Activated CD4-positive, alpha-beta T cell treated with anti-CD3 and anti-CD28 coated beads, Interleukin-2, amount 10 ng/mL, durations not matched to agents 24 days and 14 days (primary cell): ENCODE measurements at regions not wholly inside any gene's neighbourhood (a gene's known extent, or its start where the extent isn't known, plus 50 kb on each side); places are given as distances from the start of the nearest gene placed in this dataset.
"Not testable (repeated sequence)": the region's sequence is repeated elsewhere in the genome, so short reads cannot be mapped to it uniquely, and the experiment has no call there.

Experiments
- DNase-seq: peaks from one replicate; pipeline ENCODE4 v3.0.0; 2022
- H3K27ac Mint-ChIP-seq: one replicate; pipeline ENCODE4 v1.8.0; 2022; ENCODE audit warnings: mild to moderate bottlenecking, mixed read lengths
- H3K27me3 Mint-ChIP-seq: one replicate; pipeline ENCODE4 v1.8.0; 2022; ENCODE audit warnings: mixed read lengths
- H3K36me3 Mint-ChIP-seq: one replicate; pipeline ENCODE4 v1.8.0; 2022; ENCODE audit warnings: low read depth, mild to moderate bottlenecking, mixed read lengths
- H3K4me1 Mint-ChIP-seq: one replicate; pipeline ENCODE4 v1.8.0; 2021; ENCODE audit warnings: mixed read lengths
- H3K4me3 Mint-ChIP-seq: one replicate; pipeline ENCODE4 v1.8.0; 2022; ENCODE audit warnings: mild to moderate bottlenecking, moderate library complexity, mixed read lengths
- H3K9me3 Mint-ChIP-seq: one replicate; pipeline ENCODE4 v1.8.0; 2021; ENCODE audit warnings: mixed read lengths
- intact Hi-C: fragments of 100-400 bp; cut with micrococcal nuclease; formaldehyde crosslinking; loops from one replicate; pipeline ENCODE4 v1.15.1; 2023

GRCh38 chr2:89756616-89757015, 1065.1 kb downstream of the RPIA start:
- H3K36me3 Mint-ChIP-seq, H3K4me1 Mint-ChIP-seq, H3K27ac Mint-ChIP-seq, H3K4me3 Mint-ChIP-seq, intact Hi-C loops, DNase-seq, H3K27me3 Mint-ChIP-seq: not testable (repeated sequence)
- peaks cover 21% of the 10 kb centered on the region for H3K9me3 Mint-ChIP-seq

GRCh38 chr2:89758332-89759026, 1067.0 kb downstream of the RPIA start:
- H3K4me3 Mint-ChIP-seq, H3K4me1 Mint-ChIP-seq, DNase-seq: not testable (repeated sequence)

DNA sequence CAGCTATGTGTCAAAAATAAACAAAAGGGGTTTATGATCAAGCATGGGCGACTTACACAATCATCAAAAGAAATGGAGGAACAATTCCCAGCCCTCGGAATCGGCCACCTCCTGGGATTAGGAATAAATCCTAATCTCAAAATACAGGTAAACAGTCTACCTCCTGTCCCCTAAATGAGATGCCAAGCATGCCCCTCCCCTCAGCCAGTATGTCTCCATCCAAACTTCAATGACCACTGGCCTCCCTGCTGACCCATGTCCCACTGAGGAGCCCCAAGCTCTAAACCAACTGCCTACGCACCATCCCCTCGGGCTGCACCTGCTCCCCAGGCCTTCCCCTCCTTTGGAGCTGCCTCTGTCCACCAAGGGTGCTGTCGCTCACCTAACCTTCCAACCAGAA, 1069.3 kb downstream of the RPIA start:
- H3K36me3 Mint-ChIP-seq, intact Hi-C loops, DNase-seq, H3K27me3 Mint-ChIP-seq, H3K4me1 Mint-ChIP-seq, H3K27ac Mint-ChIP-seq, H3K4me3 Mint-ChIP-seq: not testable (repeated sequence)
- peaks cover 21% of the 10 kb centered on the region for H3K9me3 Mint-ChIP-seq

More at GRCh38 chr2:89758332-89759026, 1067.0 kb downstream of the RPIA start:
- H3K36me3 Mint-ChIP-seq, H3K27me3 Mint-ChIP-seq, H3K27ac Mint-ChIP-seq, intact Hi-C loops: not testable (repeated sequence)
- H3K9me3 Mint-ChIP-seq: peaks cover 21% of the 10 kb centered on the region

DNA sequence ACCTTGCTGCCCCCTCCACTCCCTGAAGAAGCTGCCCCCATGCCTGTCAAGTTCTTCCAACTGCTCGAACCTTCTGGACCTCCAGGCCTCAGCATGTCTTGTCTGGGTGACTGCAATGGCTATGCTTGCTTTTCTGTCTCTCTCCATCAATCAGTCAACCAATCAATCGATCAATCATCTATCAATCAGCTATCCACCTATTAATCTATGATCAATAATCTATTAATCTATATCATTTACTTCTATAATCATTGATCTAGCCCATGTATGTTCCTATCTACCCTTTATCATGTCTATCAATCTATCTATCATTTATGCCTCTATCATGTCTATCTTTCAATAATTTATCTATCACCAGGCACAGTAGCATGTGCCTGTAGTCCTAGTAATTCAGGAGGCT, 1069.7 kb downstream of the RPIA start:
- H3K4me1 Mint-ChIP-seq, H3K27ac Mint-ChIP-seq, H3K36me3 Mint-ChIP-seq, intact Hi-C loops, H3K4me3 Mint-ChIP-seq, H3K27me3 Mint-ChIP-seq, DNase-seq: not testable (repeated sequence)
- H3K9me3 Mint-ChIP-seq: peaks cover 22% of the 10 kb centered on the region

- H3K4me1 Mint-ChIP-seq, H3K27ac Mint-ChIP-seq, H3K4me3 Mint-ChIP-seq, H3K36me3 Mint-ChIP-seq, DNase-seq, intact Hi-C loops, H3K27me3 Mint-ChIP-seq: not testable (repeated sequence)
- peaks cover 26% of the 10 kb centered on the region for H3K9me3 Mint-ChIP-seq
Observed at GRCh38 chr2:89761863-89762262, 1070.4 kb downstream of the RPIA start.

DNA sequence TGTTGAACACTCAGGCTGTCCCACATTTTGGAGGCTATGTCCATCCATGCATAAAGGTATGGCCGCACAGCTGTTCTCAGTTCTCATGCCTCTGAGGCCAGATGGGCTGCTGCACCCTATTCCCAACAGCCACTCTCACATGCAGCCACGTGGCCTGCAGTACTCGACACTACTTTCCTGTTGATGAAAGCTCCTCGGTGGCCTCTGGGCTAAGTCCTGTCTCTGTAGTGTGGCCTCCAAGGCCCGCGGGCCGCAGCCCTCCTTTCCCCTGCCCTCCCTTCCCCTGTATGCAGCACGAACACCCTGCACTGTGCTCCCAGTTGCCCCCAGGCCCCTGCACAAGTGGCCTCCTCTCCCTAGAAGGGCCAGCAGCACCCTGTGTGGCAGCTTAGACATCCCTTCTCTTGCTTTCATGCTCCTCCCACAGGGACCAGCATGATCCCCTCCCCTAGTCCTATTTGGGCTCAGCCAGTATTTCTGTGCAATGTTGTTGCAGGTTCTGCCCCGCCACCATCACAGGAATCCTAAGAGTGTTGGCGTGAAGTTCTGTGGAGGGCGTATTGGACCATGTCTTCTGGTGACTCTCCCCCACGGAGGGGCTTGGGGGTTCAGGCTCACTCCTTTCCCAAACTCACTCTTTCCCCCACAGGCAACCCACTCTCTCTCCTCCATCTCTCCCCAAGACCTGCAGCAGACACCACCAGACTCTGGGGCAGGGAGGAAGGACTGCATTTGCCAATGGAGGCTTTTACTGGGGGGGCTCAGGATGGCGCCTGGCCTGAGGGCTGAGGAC, 1071.2 kb downstream of the RPIA start:
- H3K27ac Mint-ChIP-seq, H3K4me3 Mint-ChIP-seq, DNase-seq, H3K27me3 Mint-ChIP-seq, H3K4me1 Mint-ChIP-seq, H3K36me3 Mint-ChIP-seq, intact Hi-C loops: not testable (repeated sequence)
- H3K9me3 Mint-ChIP-seq: peaks cover 25% of the 10 kb centered on the region

GRCh38 chr2:89763254-89763580, 1071.7 kb downstream of the RPIA start:
- Mint-ChIP-seq H3K4me1 (no peaks in the 10 kb centered on the region), H3K4me3 (no peak overlapping the region), H3K27me3 (peaks cover 8% of the 10 kb centered on the region), H3K9me3 (peaks cover 25% of the 10 kb centered on the region), H3K27ac (no peak overlapping the region), H3K36me3 (no peaks in the 10 kb centered on the region)
- intact Hi-C loops: no loop called here
- DNase-seq: no peak

DNA sequence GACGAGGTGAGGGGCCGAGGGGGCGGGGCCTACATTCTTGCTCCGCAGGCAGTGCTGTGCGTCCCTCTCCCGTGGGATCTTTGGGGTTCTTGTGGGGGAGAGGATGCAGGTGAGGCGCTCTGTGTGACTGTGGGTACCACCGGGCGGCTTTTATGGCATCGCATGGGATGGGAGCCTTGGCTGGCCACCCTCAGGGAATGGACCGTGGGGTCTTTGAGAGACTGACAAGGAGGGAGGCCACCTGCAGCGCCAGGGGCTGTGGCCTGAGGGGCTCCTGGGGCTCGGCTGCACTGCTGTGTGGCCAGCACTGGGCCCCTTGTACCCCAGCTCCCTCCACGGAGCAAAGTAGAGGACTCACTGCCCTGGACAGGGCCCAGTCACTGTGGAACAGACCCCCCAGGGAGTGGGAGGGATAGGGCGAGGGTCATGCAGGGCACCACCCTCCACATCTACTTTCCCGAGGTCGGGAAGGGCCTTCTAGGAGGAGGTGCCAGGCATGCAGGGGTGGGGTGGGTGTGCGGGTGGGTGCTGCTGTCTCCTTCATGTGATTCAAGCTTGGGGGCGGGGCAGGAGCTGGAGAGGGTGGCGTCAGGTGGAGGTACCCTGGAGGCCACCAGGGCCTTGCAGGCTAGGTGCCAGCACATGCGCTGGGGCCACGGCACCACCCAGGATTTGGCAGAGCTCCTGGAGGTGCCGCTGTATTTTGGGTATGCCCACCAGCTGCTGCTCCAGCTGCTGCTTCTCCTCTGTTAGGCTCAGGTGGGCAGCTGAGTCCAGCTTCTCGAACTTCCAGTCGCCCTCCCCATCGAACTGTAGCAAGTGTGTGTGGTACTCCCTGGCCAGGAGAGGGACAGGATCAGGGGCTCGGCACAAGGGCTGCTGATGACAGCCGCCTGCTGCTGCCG, 1072.4 kb downstream of the RPIA start:
- intact Hi-C loops: no loop called here
- peaks cover 11% of the 10 kb centered on the region for H3K27me3 Mint-ChIP-seq
- H3K4me3 Mint-ChIP-seq: no peak overlapping the region
- no peak overlapping the region for H3K27ac Mint-ChIP-seq
- peaks cover 23% of the 10 kb centered on the region for H3K9me3 Mint-ChIP-seq
- DNase-seq: no peak
- no peaks in the 10 kb centered on the region for H3K4me1 Mint-ChIP-seq
- H3K36me3 Mint-ChIP-seq: no peaks in the 10 kb centered on the region

DNA sequence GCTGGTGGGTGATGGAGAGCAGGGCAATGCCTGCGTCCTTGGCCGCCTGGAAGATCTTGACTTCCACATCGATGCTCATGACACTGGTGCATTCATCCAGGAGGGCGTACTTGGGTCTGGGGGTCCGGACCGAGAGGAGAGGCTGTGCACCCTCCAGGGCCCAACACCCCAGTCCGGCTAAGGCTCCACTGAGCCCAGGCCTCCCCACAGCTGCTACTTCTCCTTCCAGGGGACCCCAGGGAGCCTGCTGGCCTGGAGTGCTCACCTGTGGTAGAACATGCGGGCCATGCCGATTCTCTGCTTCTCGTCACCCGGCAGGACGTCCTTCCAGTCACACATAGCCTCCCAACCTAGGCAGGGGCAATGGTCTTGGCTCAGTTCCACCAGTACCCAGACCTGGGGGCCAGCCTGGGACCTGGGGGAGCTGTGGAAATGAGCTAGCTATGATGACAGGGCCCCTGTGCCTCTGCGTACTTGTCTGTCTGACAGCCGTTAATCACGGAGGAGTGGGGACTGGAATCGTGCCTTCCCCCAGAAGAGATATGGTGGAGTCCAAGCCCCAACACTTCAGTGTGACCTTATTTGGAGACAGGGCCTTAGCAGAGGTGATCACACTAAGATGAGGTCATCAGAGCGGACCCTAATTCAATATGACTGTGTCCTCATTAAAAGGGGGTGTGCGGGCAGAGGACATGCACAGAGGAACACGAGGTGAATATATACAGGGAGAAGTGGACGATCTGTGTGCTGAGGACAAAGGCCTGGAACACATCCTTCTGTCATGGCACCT, 1073.3 kb downstream of the RPIA start:
- H3K27ac Mint-ChIP-seq, H3K4me1 Mint-ChIP-seq, H3K4me3 Mint-ChIP-seq, DNase-seq, H3K36me3 Mint-ChIP-seq, intact Hi-C loops: not testable (repeated sequence)
- peaks cover 23% of the 10 kb centered on the region for H3K9me3 Mint-ChIP-seq
- H3K27me3 Mint-ChIP-seq: peaks cover 14% of the 10 kb centered on the region

DNA sequence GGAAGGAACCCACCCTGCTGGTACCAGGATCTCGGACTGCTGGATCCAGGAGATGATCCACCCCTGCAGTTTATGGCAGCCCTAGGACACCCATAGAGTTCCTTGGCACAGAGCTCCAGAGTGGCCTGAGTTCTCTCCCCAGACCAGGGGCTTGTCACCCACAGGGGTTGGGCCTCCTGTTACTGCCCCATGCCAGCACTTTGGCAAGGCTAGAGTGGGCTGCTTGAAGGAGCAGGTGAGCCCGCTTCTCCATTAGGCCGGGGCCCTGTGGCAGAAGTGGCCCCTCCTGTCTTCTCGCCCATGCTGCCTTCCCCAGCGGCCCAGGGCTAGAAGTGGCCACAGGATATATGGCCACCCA, 1073.9 kb downstream of the RPIA start:
- DNase-seq, intact Hi-C loops, H3K4me1 Mint-ChIP-seq, H3K36me3 Mint-ChIP-seq, H3K4me3 Mint-ChIP-seq, H3K27ac Mint-ChIP-seq: not testable (repeated sequence)
- Mint-ChIP-seq H3K9me3 (peaks cover 23% of the 10 kb centered on the region), H3K27me3 (peaks cover 14% of the 10 kb centered on the region)

DNA sequence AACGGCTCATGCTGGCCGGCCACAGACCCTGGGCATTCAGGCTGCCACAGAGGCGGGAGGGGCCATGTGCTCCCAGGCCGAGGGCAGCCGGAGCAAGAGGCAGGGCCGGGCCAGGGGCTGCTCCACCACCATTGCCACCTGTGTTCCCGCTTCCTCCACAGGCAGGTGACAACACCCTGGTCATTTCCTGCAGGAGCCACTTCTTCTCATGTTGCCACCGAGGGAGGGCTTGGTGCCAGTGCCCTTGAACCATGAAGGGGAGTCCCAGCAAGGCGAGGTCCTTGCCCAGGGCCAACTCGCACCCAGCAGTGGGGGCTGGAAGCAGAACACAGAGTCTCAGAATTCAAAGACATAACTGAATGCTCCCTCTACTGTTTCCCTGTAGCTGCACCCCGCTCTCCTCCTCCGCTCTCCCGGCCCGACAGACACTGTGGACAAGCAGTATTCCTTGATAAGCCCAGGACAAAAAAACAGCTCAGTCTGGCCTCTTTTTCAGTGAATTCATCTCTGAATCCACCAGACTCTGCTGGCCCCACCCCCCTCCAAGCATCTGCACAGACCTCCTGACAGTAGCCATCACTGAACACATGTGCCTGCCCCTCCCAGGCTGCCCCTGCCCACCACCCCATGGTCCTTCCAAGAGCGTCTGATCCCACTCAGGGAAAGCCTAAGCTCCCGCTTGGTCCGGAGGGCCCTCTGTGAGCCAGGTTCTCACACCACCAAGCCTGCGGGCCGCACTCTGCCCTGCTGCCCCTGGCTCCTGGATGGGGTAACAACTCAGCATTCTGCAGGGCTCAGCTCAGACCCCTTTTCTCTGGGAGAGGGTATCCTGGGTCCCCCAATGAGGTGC, 1074.9 kb downstream of the RPIA start:
- peaks cover 14% of the 10 kb centered on the region for H3K27me3 Mint-ChIP-seq
- H3K4me3 Mint-ChIP-seq, H3K27ac Mint-ChIP-seq, DNase-seq, H3K4me1 Mint-ChIP-seq, intact Hi-C loops, H3K36me3 Mint-ChIP-seq: not testable (repeated sequence)
- H3K9me3 Mint-ChIP-seq: peaks cover 22% of the 10 kb centered on the region

DNA sequence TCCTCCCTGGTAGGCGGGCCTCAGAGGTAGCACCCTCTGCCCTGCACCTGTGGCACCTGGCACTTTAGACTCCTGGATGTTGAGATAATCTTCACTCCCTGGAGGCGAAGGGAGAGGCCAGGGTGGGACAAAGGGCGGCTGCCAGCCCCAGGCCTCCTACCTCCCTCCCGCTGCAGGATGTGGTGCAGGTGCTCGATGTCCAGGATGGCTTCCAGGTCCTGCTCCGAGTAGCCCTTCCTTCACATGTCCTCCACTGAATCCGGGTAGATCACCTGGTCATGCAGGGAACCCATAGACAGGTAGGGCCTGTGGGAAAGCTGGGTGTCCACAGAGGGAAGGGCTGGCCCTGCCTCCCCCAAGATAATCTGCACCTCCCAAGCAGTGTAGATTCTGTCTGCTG, 1075.6 kb downstream of the RPIA start:
- H3K36me3 Mint-ChIP-seq, DNase-seq, intact Hi-C loops, H3K4me1 Mint-ChIP-seq, H3K4me3 Mint-ChIP-seq, H3K27ac Mint-ChIP-seq: not testable (repeated sequence)
- peaks cover 14% of the 10 kb centered on the region for H3K27me3 Mint-ChIP-seq
- peaks cover 20% of the 10 kb centered on the region for H3K9me3 Mint-ChIP-seq
